ENCODE measurements at regions not wholly inside any gene's neighbourhood (a gene's known extent, or its start where the extent isn't known, plus 50 kb on each side); places are given as distances from the start of the nearest gene placed in this dataset.

- no peak for DNase-seq
Measured at GRCh38 chr2:41707790-41708451, 339.9 kb upstream of the PKDCC start.

DNA sequence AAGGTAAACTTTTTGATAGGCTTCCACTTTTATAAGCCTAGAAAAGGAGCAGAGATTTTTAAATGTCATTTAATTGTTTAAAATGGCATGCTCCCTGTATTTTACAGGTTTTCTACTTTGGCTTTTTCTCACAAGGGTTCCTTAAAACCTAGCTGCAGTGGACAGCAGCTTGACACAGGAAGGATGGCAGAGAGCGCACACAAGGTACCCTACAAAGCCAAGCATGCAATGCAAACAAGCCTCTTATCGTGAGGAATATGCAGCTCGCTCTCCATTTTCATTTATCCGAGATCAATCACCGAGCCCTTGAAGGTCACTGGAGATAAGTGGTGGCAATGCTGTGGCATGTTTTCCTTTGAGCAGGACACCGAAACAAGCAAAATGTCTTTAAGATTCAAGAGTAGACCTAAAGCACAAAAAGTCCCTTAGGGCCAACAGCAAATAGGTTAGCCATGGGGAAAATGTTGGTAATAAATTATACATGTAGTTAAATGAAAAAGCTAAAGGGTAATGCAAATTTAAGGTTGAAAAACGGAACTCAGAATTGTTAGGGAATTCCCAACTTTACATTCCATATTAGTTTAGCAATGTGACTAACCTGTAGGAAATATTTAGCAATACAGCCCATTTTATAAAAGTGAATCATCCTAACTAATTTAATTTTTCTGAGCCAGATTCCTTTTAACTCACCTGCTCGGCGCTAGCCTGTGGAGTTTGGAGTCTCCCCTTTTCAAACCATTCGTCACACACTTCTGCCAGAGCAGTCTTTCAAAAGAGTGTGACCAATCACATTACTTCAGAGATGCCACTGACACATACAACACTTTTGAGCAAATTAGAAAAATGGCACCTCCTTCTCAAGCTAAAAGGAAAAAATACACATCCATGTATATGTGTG, 337.9 kb upstream of the PKDCC start:
- no peak for DNase-seq

- no peak for DNase-seq
Measured at GRCh38 chr2:41710944-41711343, 336.9 kb upstream of the PKDCC start.

- no peak for DNase-seq
Measured at GRCh38 chr2:41711736-41712135, 336.1 kb upstream of the PKDCC start.

DNA sequence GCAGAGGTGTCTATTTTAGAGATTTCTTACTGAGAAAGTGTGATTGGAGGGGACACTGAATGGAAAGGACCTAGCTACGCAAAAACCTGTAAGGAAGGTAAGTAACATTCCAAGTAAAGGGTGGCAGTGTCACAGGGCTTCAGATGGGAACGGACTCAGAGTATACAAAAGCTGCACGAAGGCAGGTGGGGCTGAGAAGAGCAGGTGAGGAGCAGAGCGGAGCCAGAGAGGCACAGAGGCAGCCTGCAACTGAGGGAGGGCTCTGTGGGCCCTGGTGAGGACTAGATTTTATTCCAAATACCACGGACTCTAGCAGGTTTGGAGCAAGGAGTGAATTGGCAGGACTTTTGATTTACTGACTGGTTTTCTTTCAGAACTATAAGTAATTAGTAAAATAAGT, 331.3 kb upstream of the PKDCC start:
- DNase-seq, result no peak

DNA sequence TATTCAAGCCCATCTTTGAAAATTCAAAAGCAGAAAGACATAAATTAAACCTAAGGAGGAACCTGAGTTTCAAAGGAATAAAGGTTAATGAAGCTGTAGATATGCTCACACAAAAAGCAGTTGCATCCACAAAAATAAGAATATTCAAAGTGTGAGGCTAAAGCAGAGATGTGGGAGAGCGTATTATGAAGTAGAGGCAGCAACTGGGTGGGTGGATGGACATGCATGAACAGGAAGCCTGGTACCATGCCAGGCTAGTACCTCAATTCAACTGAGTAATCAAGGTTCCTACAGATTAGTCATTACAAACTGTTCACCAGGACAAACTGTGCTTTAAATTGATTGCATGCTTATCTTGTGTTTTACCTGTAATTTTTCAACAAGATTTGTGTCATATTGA, 330.0 kb upstream of the PKDCC start:
- no peak for DNase-seq

DNA sequence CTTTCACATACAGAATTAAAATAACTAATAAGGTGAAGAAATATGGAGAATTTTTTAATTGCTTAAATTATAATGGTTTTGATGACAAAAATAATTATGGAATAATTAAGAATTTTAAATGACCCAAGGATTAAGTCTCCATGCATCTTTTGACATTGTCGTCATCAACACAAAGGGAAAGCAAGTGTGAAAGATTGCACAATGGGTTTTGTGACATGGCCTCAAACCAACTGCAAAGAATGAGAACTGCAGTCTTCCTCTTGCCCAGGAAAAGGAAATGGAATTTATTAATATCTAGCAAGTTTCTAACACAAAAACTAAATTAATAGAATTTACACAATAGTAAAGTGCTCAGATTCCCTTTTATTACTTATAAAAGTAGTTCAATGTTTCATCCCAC, 329.1 kb upstream of the PKDCC start:
- no peak for DNase-seq

- no peak for DNase-seq
Measured at GRCh38 chr2:41719756-41720155, 328.1 kb upstream of the PKDCC start.

- DNase-seq, result no peak
Measured at GRCh38 chr2:41720331-41721251, 327.2 kb upstream of the PKDCC start.

DNA sequence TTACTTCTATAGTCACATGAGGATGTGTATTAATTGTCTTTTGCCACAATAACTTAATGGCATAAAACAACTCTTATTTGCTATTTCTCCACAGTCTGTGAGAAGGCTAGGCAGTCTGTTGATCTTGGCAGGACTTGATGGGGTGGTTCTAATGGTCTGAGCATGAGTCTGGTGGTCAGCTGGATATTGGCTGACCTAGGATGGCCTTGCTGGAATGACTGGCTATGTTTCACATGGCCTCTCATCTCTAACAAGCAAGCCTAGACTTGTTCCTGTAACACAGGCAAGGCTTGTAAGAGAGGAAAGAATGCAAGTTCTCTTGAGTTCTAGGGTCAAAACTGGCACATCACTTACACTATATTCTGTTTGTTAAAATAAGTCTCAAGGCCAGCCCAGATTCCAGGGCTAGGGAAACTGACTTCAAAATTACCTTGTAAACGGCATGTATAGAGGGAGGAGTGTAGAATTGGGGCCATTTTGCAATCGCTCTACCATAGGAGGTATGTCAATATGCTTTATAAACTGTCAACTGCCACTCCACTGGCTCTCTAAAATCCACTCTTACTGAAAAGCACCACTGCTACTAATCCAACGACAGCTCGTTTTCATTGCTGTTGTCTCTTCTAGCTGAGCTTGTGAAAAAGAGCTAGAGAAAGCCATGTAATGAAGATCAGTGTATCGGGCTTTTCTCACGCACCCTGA, 325.0 kb upstream of the PKDCC start:
- DNase-seq, result no peak

GRCh38 chr2:41723526-41723925, 324.3 kb upstream of the PKDCC start:
- DNase-seq, result no peak

GRCh38 chr2:41724465-41724864, 323.4 kb upstream of the PKDCC start:
- no peak for DNase-seq

- DNase-seq, result no peak
Measured at GRCh38 chr2:41725901-41726300, 321.9 kb upstream of the PKDCC start.

GRCh38 chr2:41726364-41726763, 321.5 kb upstream of the PKDCC start:
- no peak for DNase-seq

DNA sequence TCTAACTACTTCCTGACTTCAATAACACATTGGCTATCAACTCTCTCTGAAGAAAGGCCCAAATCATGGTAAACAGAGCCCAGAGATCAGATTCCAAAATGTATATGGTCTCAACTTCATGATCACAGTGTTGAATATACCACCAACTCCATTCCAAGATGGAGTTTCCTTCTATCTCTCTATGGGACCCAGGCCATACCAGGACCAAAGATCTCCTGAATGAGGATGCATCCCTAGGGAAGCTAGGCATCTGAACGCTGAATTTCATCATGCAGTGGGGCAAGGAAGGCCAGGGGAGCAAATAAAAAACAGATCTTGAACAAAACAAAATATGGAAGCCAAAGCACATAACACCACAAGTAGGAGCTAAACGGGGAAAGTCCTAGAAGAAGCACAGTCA, 320.7 kb upstream of the PKDCC start:
- DNase-seq, result no peak

DNA sequence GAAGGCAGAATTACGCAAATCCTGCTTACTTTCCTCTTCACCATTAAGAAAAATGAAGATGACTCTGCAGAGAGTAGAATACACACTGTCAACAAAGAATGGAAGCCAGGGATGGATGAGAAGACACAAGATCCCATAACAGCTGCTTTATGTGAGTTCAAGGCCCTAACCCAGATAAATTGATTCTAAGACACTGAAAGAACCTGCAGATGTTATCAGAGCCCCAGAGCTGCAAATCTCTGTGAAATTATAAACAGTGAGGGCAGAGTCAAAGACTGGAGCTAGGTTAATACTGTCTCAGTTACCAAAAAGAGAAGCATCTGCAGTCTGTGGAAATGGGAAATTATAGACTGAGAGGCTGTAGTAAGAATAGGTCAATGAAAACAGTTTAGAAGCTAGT, 320.1 kb upstream of the PKDCC start:
- DNase-seq, result no peak

GRCh38 chr2:41728788-41729338, 319.0 kb upstream of the PKDCC start:
- DNase-seq, result no peak

DNA sequence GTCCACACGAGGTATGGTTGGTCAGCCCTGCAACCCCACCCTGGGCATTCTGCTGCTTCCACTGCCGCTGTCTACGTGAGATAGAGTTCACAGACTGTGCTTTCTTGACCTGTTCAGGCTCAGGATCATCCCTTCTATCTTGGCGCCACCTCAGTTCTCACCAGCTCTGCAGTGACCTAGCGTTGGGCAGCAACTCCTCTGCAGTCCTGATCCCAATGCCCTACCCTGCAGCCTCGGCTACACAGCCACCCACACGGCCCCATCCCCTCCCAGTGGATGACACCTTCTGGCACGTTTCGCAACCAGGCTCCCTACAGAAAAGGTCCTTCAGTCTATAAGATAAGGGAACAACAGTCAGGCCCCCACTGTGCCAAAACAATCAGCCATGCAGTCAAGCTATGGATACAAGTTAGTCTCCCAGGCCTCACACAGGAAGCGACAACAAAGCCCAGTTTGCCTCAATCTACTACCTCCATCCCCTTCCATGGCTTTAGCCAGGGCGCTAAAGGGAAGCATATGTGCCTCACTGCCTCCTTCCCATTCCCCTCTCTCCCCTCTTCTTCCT, 317.9 kb upstream of the PKDCC start:
- DNase-seq, result no peak

DNA sequence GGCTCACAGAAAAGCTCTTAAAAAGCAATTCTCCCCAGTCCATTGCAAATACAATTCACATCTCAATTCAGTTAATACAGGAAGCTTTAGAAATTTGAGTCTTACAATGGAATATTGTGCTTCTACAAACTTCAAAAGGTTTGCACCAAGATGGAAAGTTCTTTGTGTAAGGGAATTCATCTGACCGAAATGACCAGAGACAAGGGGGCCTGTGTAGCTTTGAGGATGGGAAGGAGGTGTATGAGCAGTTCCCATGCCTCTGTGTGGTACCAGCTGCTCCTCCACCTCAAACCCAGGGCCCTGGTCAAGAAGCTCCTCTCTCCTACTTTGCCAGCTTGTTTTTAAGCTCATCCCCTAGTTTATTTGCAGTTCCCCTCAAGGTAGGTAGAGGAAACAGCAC, 312.8 kb upstream of the PKDCC start:
- no peak for DNase-seq

DNA sequence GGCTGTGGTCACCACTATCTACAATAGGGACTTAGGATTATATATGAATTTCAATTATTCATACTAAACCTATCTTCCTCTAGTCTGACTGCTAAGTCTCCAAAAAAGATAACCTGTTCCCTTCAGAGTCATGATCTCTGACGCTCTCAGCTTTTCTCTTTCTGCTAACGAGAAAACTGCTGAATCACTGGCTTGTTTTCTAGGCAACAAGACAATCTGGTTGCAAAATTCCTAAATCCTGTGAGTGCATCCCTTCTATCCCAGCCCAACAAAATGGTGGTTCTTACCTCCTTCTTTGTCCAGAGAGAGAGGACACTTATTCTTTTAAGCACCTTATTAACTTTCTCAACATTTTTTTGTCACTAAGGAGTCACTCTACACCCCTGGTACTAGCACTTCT, 312.3 kb upstream of the PKDCC start:
- DNase-seq, result no peak

DNA sequence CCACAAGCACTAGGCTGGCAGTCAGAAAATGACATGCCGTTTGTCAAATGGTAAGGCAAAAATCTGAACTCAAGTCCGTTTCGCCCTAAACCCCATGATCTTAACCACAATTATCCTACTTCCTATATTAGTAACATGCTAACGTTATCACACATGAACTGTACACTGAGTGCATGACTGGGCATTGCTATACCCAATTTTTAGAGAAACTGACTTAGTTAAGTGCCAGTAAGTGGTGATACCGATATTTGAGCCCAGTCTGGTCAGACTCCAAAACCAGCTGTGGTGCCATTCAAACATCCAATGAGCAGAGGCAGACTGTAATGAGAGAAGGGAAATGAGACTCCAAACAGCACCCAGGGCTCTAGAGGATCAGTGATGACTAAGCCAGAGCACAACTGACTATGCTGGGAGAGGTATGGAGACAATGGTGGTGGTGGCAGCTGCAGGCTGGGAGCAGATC, 311.7 kb upstream of the PKDCC start:
- DNase-seq, result no peak

DNA sequence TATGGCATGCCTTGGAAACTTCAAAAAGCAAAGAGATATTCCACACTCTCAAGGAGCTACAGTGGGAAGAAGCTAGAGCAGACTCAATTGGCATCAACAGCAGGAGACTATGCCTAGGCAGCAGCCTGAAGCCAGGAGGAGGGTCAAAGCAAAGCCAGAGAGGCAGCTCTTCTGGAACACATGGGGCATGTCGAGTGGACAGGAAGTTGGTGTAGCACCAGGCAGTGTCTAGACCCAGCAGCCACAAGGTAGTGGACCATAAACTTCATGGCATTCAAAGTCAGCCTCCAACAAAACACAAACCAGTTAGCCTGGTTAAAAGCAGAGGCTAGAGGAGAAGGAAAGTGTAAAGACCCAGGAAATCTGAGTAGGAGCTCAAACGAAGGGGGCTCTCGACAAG, 311.2 kb upstream of the PKDCC start:
- no peak for DNase-seq

Data from NCI-H446 (cell line).